ENCODE measurements at regions not wholly inside any gene's neighbourhood (a gene's known extent, or its start where the extent isn't known, plus 50 kb on each side); places are given as distances from the start of the nearest gene placed in this dataset.
A peak's percentile ranks its signal among the peaks of the same experiment; 100 is the strongest.

DNA sequence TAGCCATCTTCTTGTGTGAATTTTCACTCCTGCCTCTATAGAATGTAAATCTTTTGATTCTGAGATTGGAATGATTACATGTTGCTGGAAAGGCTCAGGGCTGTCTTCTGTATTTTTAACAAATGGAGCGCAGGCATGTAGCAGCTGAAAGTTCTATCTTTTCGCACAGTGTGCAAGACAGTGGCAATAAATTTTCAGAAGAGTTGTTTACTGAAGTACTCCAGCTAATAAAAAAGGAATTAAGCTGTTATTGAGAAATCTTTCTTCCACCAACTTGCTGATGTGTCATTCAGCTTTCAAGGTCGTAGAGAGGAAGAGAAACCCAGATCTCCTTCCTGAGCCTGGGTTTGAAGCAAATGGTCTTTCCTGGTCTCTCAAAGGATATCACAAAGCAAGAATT lies 122.0 kb upstream of the PUDP start:
- DNase-seq: no peak

DNA sequence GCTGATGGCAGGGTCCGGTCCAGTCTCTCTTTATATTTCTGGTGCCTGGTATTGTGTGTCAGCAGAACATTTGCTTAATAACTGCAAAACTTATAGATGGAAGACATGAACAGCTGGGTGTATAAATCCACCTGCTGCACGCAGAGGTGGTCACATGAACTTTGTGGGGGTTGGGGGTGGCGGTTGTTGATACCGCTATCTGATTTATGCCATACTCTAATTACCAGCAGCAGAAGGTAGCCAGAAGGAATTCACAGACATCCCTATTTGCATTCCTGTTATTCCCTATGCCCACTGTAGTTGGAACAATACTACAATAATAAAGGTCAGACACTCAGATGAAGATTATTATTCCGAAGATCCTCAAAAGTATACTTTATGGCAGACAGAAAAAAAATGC lies 121.6 kb upstream of the PUDP start:
- DNase-seq: no peak

DNA sequence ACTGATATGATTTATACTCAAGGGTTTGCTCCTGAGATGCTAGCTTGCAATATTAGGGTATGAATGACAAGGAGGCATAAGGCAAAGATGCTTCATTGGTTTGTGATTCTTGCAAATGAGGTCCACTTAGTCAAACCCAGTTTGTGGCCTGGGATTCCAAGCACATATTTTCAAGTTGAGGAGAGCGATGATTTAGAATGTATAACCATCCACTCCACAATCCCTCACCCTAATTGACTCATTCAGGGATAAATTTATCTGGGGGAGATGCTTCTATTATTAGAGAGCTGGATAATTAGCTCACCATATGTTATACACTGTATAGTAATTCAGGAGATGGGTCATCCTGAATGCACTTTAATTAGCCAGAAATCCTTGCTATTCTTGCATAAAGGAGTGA lies 118.3 kb upstream of the PUDP start:
- no peak for DNase-seq

- no peak for DNase-seq
Measured at GRCh38 chrX:7264399-7264798, 116.4 kb upstream of the PUDP start.

DNA sequence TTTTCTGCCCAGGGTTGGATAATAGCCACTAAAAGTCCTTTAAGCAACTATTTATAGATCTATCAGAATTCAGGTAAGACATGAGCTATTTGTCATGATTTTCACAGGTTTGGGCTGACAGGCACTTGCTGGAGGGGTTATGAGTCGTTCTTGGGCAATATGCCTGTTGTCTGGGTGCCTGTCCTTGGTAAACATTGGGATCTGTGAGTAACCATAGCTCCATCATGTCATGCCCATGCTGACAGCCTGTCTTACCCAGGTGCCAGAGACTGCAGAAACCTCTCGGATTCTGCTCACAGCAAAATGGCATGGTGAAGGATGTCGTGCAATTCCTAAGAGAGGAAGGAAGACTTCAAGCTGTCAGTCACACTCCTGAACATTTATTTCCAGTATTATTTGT lies 116.0 kb upstream of the PUDP start:
- no peak for DNase-seq

GRCh38 chrX:7263330-7263729 lies 115.4 kb upstream of the PUDP start:
- no peak for DNase-seq

- DNase-seq: no peak
Measured at GRCh38 chrX:7262551-7262950, 114.6 kb upstream of the PUDP start.

DNA sequence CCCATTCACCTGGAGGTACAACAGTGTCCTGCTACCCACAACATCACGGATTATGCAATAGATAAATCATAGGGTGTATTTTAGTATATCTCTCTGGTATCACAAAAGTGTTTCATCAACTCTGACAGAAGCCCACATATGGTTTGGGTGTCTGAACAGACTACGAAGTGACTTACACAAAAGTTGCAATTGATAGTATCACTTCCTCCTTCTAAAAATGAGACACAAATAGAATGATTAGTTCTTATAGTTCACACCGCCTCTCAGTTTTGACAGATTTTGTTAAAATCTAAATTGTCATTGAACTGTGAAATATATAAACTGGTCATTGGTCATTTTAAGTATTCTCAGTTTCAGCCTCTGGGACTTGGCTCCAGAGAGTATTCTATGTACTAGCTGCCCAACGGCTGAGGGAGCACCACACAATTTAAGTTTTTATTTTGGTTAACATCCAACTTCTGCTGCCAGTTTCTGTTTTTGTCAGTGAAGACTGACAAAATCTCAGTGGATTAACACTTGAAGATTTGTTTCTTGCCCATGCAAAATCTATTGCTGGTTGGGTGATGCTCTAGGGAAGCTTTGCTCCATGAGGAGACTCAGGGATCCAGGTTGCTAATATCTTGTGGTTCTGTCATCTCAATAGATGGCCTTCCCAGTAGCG lies 113.8 kb upstream of the PUDP start:
- DNase-seq: no peak

GRCh38 chrX:7254144-7254543 lies 106.2 kb upstream of the PUDP start:
- no peak for DNase-seq

DNA sequence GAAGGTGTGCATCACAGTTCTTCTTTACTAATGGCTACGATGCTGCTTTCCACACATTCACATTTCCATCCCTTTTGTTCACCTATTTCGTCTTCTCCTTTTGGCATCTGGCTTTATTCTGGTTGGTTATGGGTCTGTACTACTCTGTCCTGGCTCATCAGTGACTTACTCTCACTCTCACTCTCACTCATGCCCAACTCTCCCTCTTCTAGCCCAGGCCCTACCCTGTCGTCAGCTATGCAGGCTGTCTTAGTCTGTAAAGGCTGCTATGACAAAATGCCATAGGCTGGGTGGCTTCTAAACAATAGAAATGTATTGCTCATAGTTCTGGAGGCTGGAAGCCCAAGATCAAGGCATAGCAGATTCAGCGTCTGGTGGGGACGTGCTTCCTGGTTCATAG lies 105.6 kb upstream of the PUDP start:
- DNase-seq: no peak

DNA sequence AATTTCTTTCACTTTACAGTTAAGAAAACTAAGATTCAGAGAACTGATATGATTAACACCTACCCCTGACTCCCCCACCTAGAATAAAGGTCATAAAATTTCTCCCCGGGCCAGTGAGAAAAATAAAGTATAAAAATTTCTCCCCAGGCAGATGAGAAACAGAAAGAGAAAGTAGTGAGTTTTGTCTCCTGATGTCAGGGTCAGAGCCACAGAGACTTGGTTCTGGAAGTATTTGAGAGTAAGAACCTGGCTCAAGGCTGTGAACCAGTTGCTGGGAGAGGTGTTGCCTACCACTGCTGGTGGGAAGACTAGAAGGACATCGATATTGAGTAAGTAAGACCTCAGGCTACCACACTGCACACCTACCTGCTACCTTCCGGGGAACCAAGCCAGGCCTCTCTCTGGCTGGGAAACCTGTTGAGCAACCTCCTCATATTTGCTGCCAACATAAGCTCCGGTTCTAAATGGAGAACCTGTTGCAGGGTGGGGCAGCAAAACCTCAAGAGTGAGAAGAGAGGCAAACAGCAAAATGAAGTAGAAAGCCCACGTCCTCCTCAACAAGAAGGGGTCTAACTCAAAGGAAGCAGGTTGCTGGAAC lies 104.2 kb upstream of the PUDP start:
- DNase-seq: no peak

- no peak for DNase-seq
Measured at GRCh38 chrX:7247346-7247745, 99.4 kb upstream of the PUDP start.

GRCh38 chrX:7244405-7244804 lies 96.5 kb upstream of the PUDP start:
- no peak for DNase-seq

DNA sequence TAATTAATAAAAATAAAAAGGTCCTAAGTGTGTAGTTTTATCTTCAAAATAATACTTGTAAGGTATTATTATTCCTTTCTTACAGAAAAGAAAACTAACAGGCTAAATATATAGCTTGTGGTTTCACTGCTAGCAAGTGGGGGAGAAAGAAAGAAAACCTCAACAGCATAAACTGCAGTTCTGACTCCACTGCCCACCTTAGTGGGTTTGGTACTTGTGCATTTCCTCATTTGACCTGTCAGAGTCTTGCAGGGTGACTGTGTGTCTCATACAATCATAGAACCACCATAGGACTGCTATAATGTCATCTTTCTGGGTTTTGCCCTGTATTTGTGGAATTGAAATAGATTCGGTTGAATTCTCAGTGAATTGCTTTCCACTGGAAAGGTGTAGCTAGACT lies 94.7 kb upstream of the PUDP start:
- DNase-seq: no peak

GRCh38 chrX:7240929-7241328 lies 93.0 kb upstream of the PUDP start:
- DNase-seq: no peak

- no peak for DNase-seq
Measured at GRCh38 chrX:7235071-7235470, 87.1 kb upstream of the PUDP start.

- peak; percentile 48 for DNase-seq
Measured at GRCh38 chrX:7233580-7234406, 85.8 kb upstream of the PUDP start.

GRCh38 chrX:7228226-7228625 lies 80.3 kb upstream of the PUDP start:
- no peak for DNase-seq

GRCh38 chrX:7225338-7225737 lies 77.4 kb upstream of the PUDP start:
- DNase-seq: no peak

DNA sequence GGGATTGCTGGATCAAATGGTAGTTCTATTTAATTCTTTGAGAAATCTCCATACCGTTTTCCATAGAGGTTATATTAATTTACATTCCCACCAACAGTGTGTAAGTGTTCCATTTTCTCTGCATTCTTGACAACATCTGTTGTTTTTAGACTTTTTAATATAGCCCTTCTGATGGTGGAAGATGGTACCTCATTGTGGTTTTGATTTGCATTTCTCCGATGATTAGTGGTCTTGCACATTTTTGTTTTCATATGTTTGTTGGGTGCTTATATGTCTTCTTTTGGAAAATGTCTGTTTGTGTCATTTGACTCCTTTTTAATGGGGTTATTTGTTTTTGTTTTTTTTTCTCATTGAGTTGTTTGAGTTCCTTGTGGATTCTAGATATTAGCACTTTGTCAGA lies 75.3 kb upstream of the PUDP start:
- no peak for DNase-seq

DNA sequence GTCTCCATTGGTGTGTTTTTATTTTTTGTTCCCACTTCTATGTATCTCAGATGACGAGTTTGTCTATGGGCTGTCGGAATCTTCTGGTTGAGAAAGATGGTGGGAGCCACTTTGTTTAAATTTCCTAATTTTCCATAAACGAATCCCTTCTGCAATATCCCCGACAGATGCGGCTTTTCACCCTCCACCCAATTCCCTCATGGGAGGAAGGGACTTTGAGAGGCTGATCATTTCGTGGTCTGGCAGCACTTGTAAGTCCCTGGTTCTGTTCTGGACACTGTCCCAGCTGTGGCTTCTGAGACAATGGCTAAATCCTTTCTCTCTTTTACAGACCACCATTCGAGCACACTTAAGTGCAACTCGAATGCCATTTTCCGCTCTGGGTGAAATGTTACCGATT lies 72.2 kb upstream of the PUDP start:
- DNase-seq: no peak

GRCh38 chrX:7219153-7219705 lies 71.3 kb upstream of the PUDP start:
- DNase-seq: no peak

DNA sequence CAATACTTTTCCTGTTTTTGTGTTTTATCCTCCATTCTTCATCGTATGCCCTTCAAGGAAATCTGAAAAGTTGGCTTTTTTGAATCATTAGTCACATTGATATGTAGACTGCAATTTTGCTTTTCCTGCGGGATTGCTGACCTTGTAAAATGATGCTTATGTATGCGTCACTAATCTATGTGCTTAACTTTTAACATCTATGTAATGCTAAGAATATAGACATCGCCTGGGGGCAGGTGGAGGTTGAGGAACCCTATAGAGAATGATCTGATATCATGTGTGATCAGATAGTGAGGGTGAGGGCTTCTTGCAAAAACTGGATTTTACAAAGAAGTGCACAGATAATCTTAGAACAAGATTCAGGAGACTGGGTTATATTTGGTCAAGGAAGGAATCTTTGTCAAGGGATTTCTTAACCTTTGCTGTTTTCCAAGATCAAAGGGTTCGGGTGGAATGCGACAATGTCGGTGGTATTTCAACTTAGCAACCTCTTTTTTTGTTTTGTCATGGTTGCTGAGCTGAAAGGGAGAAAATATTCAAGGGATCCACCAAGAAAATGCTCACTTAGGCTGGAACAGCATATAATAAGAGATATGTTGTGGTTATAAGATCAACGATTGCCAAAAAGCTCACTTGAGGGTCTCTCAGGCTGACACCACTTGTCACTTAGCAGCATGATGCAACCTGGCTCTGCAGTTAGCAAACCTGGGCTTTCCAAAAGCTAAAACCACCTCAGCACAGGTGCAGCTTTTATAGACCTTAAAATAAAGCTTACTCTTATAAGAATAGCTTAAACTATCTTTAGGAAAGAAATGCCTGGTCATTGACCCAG lies 70.6 kb upstream of the PUDP start:
- no peak for DNase-seq
